ENCODE measurements at regions not wholly inside any gene's neighbourhood (a gene's known extent, or its start where the extent isn't known, plus 50 kb on each side); places are given as distances from the start of the nearest gene placed in this dataset.

- H3K9me3 Mint-ChIP-seq (ENCODE audit: low read depth) = no peaks in the 10 kb centered on the region
- H3K4me1 Mint-ChIP-seq (ENCODE audit: low read depth) = peaks cover 9% of the 10 kb centered on the region
- no peaks in the 10 kb centered on the region for H3K36me3 Mint-ChIP-seq
- no peak overlapping the region for H3K27ac Mint-ChIP-seq
- no peaks in the 10 kb centered on the region for H3K27me3 Mint-ChIP-seq
- no peak overlapping the region for H3K4me3 Mint-ChIP-seq
Observed at GRCh38 chr9:16025627-16026026, 472.8 kb downstream of the CCDC171 start.

GRCh38 chr9:16026886-16027285 is 474.0 kb downstream of the CCDC171 start:
- Mint-ChIP-seq H3K36me3 (no peaks in the 10 kb centered on the region), H3K4me1 (ENCODE audit: low read depth) (peaks cover 16% of the 10 kb centered on the region), H3K4me3 (no peak overlapping the region), H3K27ac (no peak overlapping the region), H3K27me3 (no peaks in the 10 kb centered on the region), H3K9me3 (ENCODE audit: low read depth) (no peaks in the 10 kb centered on the region)

- Mint-ChIP-seq H3K4me1 (ENCODE audit: low read depth) (peaks cover 16% of the 10 kb centered on the region), H3K36me3 (no peaks in the 10 kb centered on the region), H3K27me3 (no peaks in the 10 kb centered on the region), H3K9me3 (ENCODE audit: low read depth) (no peaks in the 10 kb centered on the region), H3K4me3 (no peak overlapping the region), H3K27ac (no peak overlapping the region)
Observed at GRCh38 chr9:16028548-16028947, 475.7 kb downstream of the CCDC171 start.

DNA sequence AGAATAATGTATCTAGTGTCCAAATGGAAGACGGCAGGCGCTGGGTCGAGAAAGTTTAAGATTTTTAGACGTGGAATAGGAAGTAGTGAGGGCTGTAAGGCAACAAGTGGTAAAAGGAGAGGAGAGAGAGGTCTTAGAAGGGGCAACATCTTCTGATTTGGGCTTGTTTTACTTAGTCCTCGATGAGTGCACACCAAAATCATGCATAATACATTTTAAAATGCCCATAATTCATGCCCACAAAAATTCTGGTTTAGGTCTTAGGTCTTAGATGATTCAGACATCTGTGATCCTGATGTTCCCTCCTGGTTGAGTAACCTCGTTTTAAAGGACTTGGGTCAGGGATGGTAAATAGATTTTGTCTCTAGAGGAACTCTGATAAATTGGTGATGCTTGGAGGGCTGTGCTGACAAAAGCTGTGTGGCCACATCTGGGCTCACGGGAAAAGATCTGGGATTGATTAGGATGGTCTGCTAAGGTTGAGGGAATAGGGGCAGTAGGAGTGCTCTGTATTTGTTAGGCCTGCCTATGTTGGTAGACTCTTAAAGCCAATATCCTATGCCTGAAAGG is 476.3 kb downstream of the CCDC171 start:
- Mint-ChIP-seq H3K36me3 (no peaks in the 10 kb centered on the region), H3K27me3 (no peaks in the 10 kb centered on the region), H3K27ac (no peak overlapping the region), H3K4me3 (no peak overlapping the region), H3K4me1 (ENCODE audit: low read depth) (peaks cover 16% of the 10 kb centered on the region), H3K9me3 (ENCODE audit: low read depth) (no peaks in the 10 kb centered on the region)

- H3K27ac Mint-ChIP-seq = no peak overlapping the region
- H3K4me1 Mint-ChIP-seq (ENCODE audit: low read depth) = peaks cover 16% of the 10 kb centered on the region
- no peaks in the 10 kb centered on the region for H3K9me3 Mint-ChIP-seq (ENCODE audit: low read depth)
- no peaks in the 10 kb centered on the region for H3K27me3 Mint-ChIP-seq
- no peak overlapping the region for H3K4me3 Mint-ChIP-seq
- H3K36me3 Mint-ChIP-seq = no peaks in the 10 kb centered on the region
Observed at GRCh38 chr9:16029796-16030363, 477.0 kb downstream of the CCDC171 start.

GRCh38 chr9:16030528-16031185 is 477.8 kb downstream of the CCDC171 start:
- Mint-ChIP-seq H3K27ac (peak overlapping the region; percentile 74), H3K27me3 (no peaks in the 10 kb centered on the region), H3K9me3 (ENCODE audit: low read depth) (no peaks in the 10 kb centered on the region), H3K36me3 (no peaks in the 10 kb centered on the region), H3K4me3 (no peak overlapping the region), H3K4me1 (ENCODE audit: low read depth) (peaks cover 16% of the 10 kb centered on the region)

- H3K4me1 Mint-ChIP-seq (ENCODE audit: low read depth) = peaks cover 16% of the 10 kb centered on the region
- no peak overlapping the region for H3K4me3 Mint-ChIP-seq
- no peak overlapping the region for H3K27ac Mint-ChIP-seq
- no peaks in the 10 kb centered on the region for H3K27me3 Mint-ChIP-seq
- H3K36me3 Mint-ChIP-seq = no peaks in the 10 kb centered on the region
- no peaks in the 10 kb centered on the region for H3K9me3 Mint-ChIP-seq (ENCODE audit: low read depth)
Observed at GRCh38 chr9:16031486-16031885, 478.6 kb downstream of the CCDC171 start.

GRCh38 chr9:16031971-16032370 is 479.1 kb downstream of the CCDC171 start:
- Mint-ChIP-seq H3K36me3 (no peaks in the 10 kb centered on the region), H3K27me3 (no peaks in the 10 kb centered on the region), H3K4me1 (ENCODE audit: low read depth) (peaks cover 16% of the 10 kb centered on the region), H3K9me3 (ENCODE audit: low read depth) (no peaks in the 10 kb centered on the region), H3K4me3 (no peak overlapping the region), H3K27ac (no peak overlapping the region)

GRCh38 chr9:16032799-16033198 is 480.0 kb downstream of the CCDC171 start:
- Mint-ChIP-seq H3K27me3 (no peaks in the 10 kb centered on the region), H3K4me1 (ENCODE audit: low read depth) (peaks cover 16% of the 10 kb centered on the region), H3K36me3 (no peaks in the 10 kb centered on the region)

GRCh38 chr9:16033253-16033652 is 480.4 kb downstream of the CCDC171 start:
- Mint-ChIP-seq H3K4me1 (ENCODE audit: low read depth) (peaks cover 16% of the 10 kb centered on the region), H3K36me3 (no peaks in the 10 kb centered on the region), H3K9me3 (ENCODE audit: low read depth) (no peaks in the 10 kb centered on the region), H3K27ac (no peak overlapping the region), H3K27me3 (no peaks in the 10 kb centered on the region), H3K4me3 (no peak overlapping the region)

More at GRCh38 chr9:16032799-16033198, 480.0 kb downstream of the CCDC171 start:
- H3K4me3 Mint-ChIP-seq = no peak overlapping the region
- no peak overlapping the region for H3K27ac Mint-ChIP-seq
- H3K9me3 Mint-ChIP-seq (ENCODE audit: low read depth) = no peaks in the 10 kb centered on the region

DNA sequence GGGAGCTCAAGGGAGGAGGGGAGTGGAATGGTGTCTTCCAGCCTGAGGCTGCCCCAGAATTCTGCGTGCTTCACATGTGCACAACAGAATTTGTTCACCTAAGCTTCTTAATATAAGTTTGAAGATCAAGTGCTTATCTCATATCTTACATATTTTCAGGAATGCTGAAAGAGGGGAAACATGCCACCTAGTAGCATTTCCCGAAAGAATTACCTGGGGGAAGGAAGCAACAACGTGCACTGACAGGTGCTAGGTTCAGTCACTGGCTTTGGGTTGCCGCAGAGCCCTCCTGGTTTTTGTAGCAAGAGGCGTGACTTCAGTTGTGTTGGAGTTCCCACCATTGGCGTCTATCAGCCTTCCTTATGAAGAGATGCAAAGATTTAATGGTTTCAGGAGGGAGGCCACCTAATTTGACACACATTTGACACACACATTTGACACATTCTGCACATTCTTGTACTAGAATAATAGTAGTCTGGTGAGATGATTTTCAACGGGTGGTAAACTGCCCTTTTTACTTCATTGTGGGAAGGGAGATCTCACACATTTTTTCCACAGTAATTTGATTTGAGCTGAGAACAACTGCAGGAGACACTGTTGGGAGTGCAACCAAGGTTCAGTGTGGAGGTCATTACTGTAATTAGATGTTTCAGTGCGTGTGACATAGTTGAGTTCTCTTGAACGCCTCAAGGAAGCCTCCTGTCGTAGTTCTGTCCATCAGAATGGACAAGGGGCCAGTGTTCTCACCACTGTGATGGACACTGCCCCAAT is 481.3 kb downstream of the CCDC171 start:
- Mint-ChIP-seq H3K27me3 (no peaks in the 10 kb centered on the region), H3K9me3 (ENCODE audit: low read depth) (no peaks in the 10 kb centered on the region), H3K36me3 (no peaks in the 10 kb centered on the region), H3K4me3 (no peak overlapping the region), H3K4me1 (ENCODE audit: low read depth) (peaks cover 16% of the 10 kb centered on the region), H3K27ac (no peak overlapping the region)

- H3K27ac Mint-ChIP-seq = no peak overlapping the region
- H3K4me3 Mint-ChIP-seq = no peak overlapping the region
- H3K9me3 Mint-ChIP-seq (ENCODE audit: low read depth) = no peaks in the 10 kb centered on the region
- no peaks in the 10 kb centered on the region for H3K27me3 Mint-ChIP-seq
- H3K4me1 Mint-ChIP-seq (ENCODE audit: low read depth) = peaks cover 5% of the 10 kb centered on the region
- no peaks in the 10 kb centered on the region for H3K36me3 Mint-ChIP-seq
Observed at GRCh38 chr9:16039218-16039987, 486.6 kb downstream of the CCDC171 start.

DNA sequence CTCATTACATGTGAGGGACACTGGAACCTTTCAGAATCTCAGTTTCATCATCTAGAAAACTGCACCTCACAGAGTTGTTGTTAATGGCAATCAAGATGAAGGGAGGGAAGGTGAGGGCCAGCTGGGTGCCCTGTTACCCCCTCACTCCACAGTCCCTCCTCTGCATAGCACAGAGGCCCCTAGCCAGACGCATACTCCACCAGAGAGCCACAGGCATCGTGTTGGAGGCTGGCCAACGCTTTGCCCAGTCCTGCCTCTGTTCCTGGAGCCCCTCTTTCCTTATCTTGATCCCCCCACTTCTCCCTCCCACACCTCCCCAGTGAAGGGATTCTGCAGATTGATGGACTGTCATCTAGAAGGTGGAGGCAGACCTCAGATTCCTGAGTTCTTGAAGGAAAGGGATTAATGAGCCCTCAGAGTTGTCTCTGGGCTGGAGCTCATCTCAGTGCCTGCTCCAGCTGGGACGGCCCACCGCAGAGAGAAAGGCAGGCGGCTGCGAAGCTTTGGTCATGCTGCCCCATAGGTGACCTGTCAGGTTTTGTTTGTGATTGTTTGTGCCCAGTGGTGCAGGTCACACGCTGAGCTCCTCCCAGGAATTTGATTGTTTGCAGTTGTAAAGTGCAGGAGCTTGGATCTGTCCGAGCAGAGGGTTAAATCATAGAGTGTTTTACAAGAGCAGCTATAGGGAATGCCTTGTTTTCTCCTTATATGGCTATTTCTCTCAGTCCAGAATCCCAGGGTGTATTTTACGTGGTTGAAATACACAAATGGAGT is 487.3 kb downstream of the CCDC171 start:
- H3K36me3 Mint-ChIP-seq = peaks cover 2% of the 10 kb centered on the region
- H3K4me1 Mint-ChIP-seq (ENCODE audit: low read depth) = peaks cover 5% of the 10 kb centered on the region
- no peak overlapping the region for H3K27ac Mint-ChIP-seq
- H3K27me3 Mint-ChIP-seq = no peaks in the 10 kb centered on the region
- H3K9me3 Mint-ChIP-seq (ENCODE audit: low read depth) = no peaks in the 10 kb centered on the region
- H3K4me3 Mint-ChIP-seq = no peak overlapping the region

All from activated naive CD8-positive, alpha-beta T cell (primary cell).